BLaER1 treated with 17β-estradiol and CSF1 and Interleukin-3, amounts not matched to agents 10 nM and 100 nM (cell line): ENCODE measurements at regions not wholly inside any gene's neighbourhood (a gene's known extent, or its start where the extent isn't known, plus 50 kb on each side); places are given as distances from the start of the nearest gene placed in this dataset.

ENCODE experiments used
- H3K27ac ChIP-seq, 11 experiments: shearing (Covaris generic); formaldehyde crosslinking; 2 replicates each; pipeline ENCODE4 v1.8.1; 2022
- H3K27me3 ChIP-seq, 11 experiments: shearing (Covaris generic); formaldehyde crosslinking; 2 replicates each; pipeline ENCODE4 v1.8.1; 2022
- H3K36me3 ChIP-seq, 11 experiments: shearing (Covaris generic); formaldehyde crosslinking; 2 replicates each; pipeline ENCODE4 v1.8.1; 2022
- H3K4me1 ChIP-seq, 10 experiments: shearing (Covaris generic); formaldehyde crosslinking; 2 replicates each; pipeline ENCODE4 v1.8.1; 2022
- H3K4me2 ChIP-seq, 11 experiments: shearing (Covaris generic); formaldehyde crosslinking; 2 replicates each; pipeline ENCODE4 v1.8.1; 2022
- H3K4me3 ChIP-seq, 10 experiments: shearing (Covaris generic); formaldehyde crosslinking; 2 replicates each; pipeline ENCODE4 v1.8.1; 2022
- H3K9ac ChIP-seq, 11 experiments: shearing (Covaris generic); formaldehyde crosslinking; 2 replicates each; pipeline ENCODE4 v1.8.1; 2022
- H3K9me3 ChIP-seq, 11 experiments: shearing (Covaris generic); formaldehyde crosslinking; replicated peaks in 1 of 11; 2 replicates each; pipeline ENCODE4 v1.8.1; 2022
- H4K20me1 ChIP-seq, 11 experiments: shearing (Covaris generic); formaldehyde crosslinking; 2 replicates each; pipeline ENCODE4 v1.8.1; 2022
- Cebpa-rat ChIP-seq, 11 experiments: shearing (Covaris generic); IDR thresholded peaks; 2 replicates each; pipeline ENCODE4 v1.8.1; 2022

DNA sequence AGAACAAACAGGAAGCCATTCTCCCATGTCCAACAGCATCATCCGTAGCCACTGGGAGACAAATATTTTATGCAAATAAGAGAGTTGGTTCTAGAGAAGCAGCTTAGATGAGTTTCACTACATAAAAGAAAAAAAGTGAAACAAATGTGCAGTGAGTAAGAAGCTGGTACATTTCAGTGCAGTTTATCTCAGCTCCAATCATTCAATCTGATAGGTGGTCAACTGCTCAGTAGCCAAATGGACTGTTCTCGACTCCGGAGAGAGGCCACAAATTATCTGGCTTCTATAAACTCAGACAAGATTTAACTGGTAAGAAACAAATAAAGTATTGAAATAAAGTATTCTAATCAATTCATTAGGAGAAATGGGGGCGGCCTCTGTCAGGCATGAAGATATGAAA, 68.3 kb downstream of the MAF start:
- peak overlapping the region in 1 of 11 experiments; percentile 17; a peak in 1 of 22 replicates for H3K4me2 ChIP-seq
- no peak overlapping the region for H3K4me3 ChIP-seq
- H3K4me1 ChIP-seq: peaks cover 0 to 62% (median 0%) of the 10 kb centered on the region in 10 experiments; a peak in 6 of 20 replicates
- no peaks in the 10 kb centered on the region for H3K36me3 ChIP-seq
- H3K27me3 ChIP-seq: no peaks in the 10 kb centered on the region
- no peak for TF ChIP-seq Cebpa-rat (IDR thresholded peaks at IDR 0.05)
- no peaks in the 10 kb centered on the region for H4K20me1 ChIP-seq
- no peak overlapping the region for H3K27ac ChIP-seq
- H3K9me3 ChIP-seq: no peaks in the 10 kb centered on the region
- no peak overlapping the region for H3K9ac ChIP-seq

- H3K4me1 ChIP-seq: peaks cover 0 to 72% (median 8%) of the 10 kb centered on the region in 10 experiments; a peak in 11 of 20 replicates
- H3K27ac ChIP-seq: no peak overlapping the region
- peak overlapping the region in 2 of 11 experiments; percentile 24 to 41; a peak in 4 of 22 replicates for H3K4me2 ChIP-seq
- TF ChIP-seq Cebpa-rat (IDR thresholded peaks at IDR 0.05): no peak
- H3K9ac ChIP-seq: no peak overlapping the region
- no peaks in the 10 kb centered on the region for H4K20me1 ChIP-seq
- H3K27me3 ChIP-seq: no peaks in the 10 kb centered on the region
- peaks cover 0 to 8% (median 0%) of the 10 kb centered on the region in 11 experiments; a peak in 2 of 22 replicates for H3K9me3 ChIP-seq
- no peaks in the 10 kb centered on the region for H3K36me3 ChIP-seq
- no peak overlapping the region for H3K4me3 ChIP-seq
These were observed 72.2 kb downstream of the MAF start for GRCh38 chr16:79528338-79528737.

GRCh38 chr16:79523971-79524370, 76.6 kb downstream of the MAF start:
- Histone ChIP-seq H3K9ac (no peak overlapping the region), H4K20me1 (no peaks in the 10 kb centered on the region), H3K27me3 (no peaks in the 10 kb centered on the region; a peak in 1 of 22 replicates), H3K9me3 (peaks cover 0 to 8% (median 0%) of the 10 kb centered on the region in 11 experiments; a peak in 2 of 22 replicates), H3K4me2 (peak overlapping the region in 3 of 11 experiments; percentile 60 to 75 (median 69); a peak in 6 of 22 replicates), H3K4me1 (peaks cover 15 to 60% (median 29%) of the 10 kb centered on the region in 10 experiments), H3K36me3 (no peaks in the 10 kb centered on the region), H3K4me3 (no peak overlapping the region), H3K27ac (no peak overlapping the region)
- TF ChIP-seq Cebpa-rat (IDR thresholded peaks at IDR 0.05): no peak

- no peaks in the 10 kb centered on the region for H3K36me3 ChIP-seq
- no peaks in the 10 kb centered on the region for H3K9me3 ChIP-seq
- H3K27me3 ChIP-seq: no peaks in the 10 kb centered on the region; a peak in 1 of 22 replicates
- no peak for TF ChIP-seq Cebpa-rat (IDR thresholded peaks at IDR 0.05)
- peak overlapping the region; percentile 52 to 79 (median 62) for H3K4me2 ChIP-seq
- H3K4me3 ChIP-seq: no peak overlapping the region
- H3K4me1 ChIP-seq: peaks cover 19 to 32% (median 26%) of the 10 kb centered on the region in 10 experiments
- H3K9ac ChIP-seq: no peak overlapping the region
- H3K27ac ChIP-seq: no peak overlapping the region
- no peaks in the 10 kb centered on the region for H4K20me1 ChIP-seq
These were observed 81.1 kb downstream of the MAF start for GRCh38 chr16:79519448-79519847.

DNA sequence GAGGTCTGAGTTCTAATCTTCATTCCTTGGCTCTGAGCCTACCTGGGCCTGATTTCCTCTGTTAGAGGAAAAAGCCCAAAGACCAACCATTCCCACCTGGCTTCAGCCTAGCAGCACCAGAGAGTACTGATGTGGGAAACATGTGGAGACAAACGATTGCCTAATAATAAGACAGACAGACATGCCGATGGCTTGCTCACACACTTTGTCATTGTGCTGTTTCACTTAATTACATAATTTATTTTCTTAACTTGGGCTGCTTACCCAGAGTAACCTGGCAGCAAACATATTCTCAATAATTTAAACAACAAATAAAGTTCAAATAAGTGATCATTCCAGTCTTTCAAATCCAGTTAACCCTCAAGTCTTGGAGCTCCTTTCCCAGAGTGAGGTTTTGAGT, 83.4 kb downstream of the MAF start:
- no peaks in the 10 kb centered on the region for H3K9me3 ChIP-seq
- peaks cover 16 to 22% (median 20%) of the 10 kb centered on the region in 10 experiments for H3K4me1 ChIP-seq

DNA sequence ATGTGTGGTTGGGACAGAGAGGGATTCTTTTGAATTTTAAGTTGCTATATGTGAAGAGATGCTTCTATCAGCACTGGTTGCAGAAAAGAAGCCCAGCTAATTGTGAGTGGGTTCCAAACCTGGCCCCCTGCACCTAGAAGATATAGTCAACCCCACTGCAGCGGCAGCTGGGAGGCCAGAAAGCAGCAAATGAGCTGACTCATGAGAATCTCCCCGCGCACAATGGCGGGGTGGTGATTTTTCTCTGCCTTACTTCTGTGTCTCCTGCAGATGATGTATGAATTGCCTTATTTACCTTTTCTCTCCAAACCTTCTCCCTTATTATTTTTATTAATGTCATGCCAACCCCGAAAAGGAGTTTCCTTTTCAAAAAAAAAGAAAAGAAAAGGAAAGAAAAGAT, 89.7 kb downstream of the MAF start:
- H3K9me3 ChIP-seq: no peaks in the 10 kb centered on the region
- no peak overlapping the region for H3K27ac ChIP-seq
- peaks cover 0 to 56% (median 16%) of the 10 kb centered on the region in 10 experiments; a peak in 16 of 20 replicates for H3K4me1 ChIP-seq
- no peaks in the 10 kb centered on the region for H4K20me1 ChIP-seq
- no peak for TF ChIP-seq Cebpa-rat (IDR thresholded peaks at IDR 0.05)
- no peaks in the 10 kb centered on the region for H3K27me3 ChIP-seq
- H3K4me3 ChIP-seq: no peak overlapping the region
- H3K36me3 ChIP-seq: no peaks in the 10 kb centered on the region
- H3K9ac ChIP-seq: no peak overlapping the region
- H3K4me2 ChIP-seq: peak overlapping the region in 2 of 11 experiments; percentile 77 to 93; a peak in 4 of 22 replicates

More for the DNA sequence above, 83.4 kb downstream of the MAF start:
- Histone ChIP-seq H3K4me2 (no peak overlapping the region), H3K4me3 (no peak overlapping the region), H3K36me3 (no peaks in the 10 kb centered on the region), H3K27ac (no peak overlapping the region), H4K20me1 (no peaks in the 10 kb centered on the region), H3K27me3 (no peaks in the 10 kb centered on the region; a peak in 1 of 22 replicates), H3K9ac (no peak overlapping the region)
- no peak for TF ChIP-seq Cebpa-rat (IDR thresholded peaks at IDR 0.05)

- H3K4me1 ChIP-seq: peaks cover 0 to 66% (median 16%) of the 10 kb centered on the region in 10 experiments; a peak in 16 of 20 replicates
- no peaks in the 10 kb centered on the region for H3K9me3 ChIP-seq
- H3K4me3 ChIP-seq: no peak overlapping the region
- peak overlapping the region in 2 of 11 experiments; percentile 22 to 52; a peak in 3 of 22 replicates for H3K9ac ChIP-seq
- peak overlapping the region in 5 of 11 experiments; percentile 56 to 93 (median 77); a peak in 10 of 22 replicates for H3K4me2 ChIP-seq
- no peaks in the 10 kb centered on the region for H4K20me1 ChIP-seq
- H3K36me3 ChIP-seq: no peaks in the 10 kb centered on the region
- no peak for TF ChIP-seq Cebpa-rat (IDR thresholded peaks at IDR 0.05)
- H3K27ac ChIP-seq: peak overlapping the region in 5 of 11 experiments; percentile 65 to 78 (median 76); a peak in 8 of 22 replicates
- no peaks in the 10 kb centered on the region for H3K27me3 ChIP-seq
These were observed 90.6 kb downstream of the MAF start for GRCh38 chr16:79509906-79510305.

GRCh38 chr16:79509211-79509631, 91.3 kb downstream of the MAF start:
- peak overlapping the region in 9 of 11 experiments; percentile 27 to 79 (median 76); a peak in 17 of 22 replicates for H3K27ac ChIP-seq
- H3K4me2 ChIP-seq: peak overlapping the region; percentile 8 to 93 (median 56); a peak in 18 of 22 replicates
- H3K4me1 ChIP-seq: peaks cover 0 to 68% (median 16%) of the 10 kb centered on the region in 10 experiments; a peak in 16 of 20 replicates
- H3K9me3 ChIP-seq: peaks cover 0 to under 1% (median 0%) of the 10 kb centered on the region in 11 experiments; a peak in 1 of 22 replicates
- peak overlapping the region in 8 of 11 experiments; percentile 22 to 60 (median 48); a peak in 12 of 22 replicates for H3K9ac ChIP-seq
- TF ChIP-seq Cebpa-rat (IDR thresholded peaks at IDR 0.05): no peak
- H4K20me1 ChIP-seq: no peaks in the 10 kb centered on the region
- H3K4me3 ChIP-seq: no peak overlapping the region
- no peaks in the 10 kb centered on the region for H3K27me3 ChIP-seq
- H3K36me3 ChIP-seq: no peaks in the 10 kb centered on the region

- peak overlapping the region in 3 of 11 experiments; percentile 65 to 78 (median 77); a peak in 5 of 22 replicates for H3K27ac ChIP-seq
- no peaks in the 10 kb centered on the region for H3K36me3 ChIP-seq
- no peaks in the 10 kb centered on the region for H3K27me3 ChIP-seq
- peaks cover 0 to 9% (median 0%) of the 10 kb centered on the region in 11 experiments; a peak in 5 of 22 replicates for H3K9me3 ChIP-seq
- H3K4me3 ChIP-seq: no peak overlapping the region
- H3K9ac ChIP-seq: peak overlapping the region in 1 of 11 experiments; percentile 31; a peak in 1 of 22 replicates
- peak overlapping the region in 6 of 11 experiments; percentile 56 to 93 (median 77); a peak in 11 of 22 replicates for H3K4me2 ChIP-seq
- no peak for TF ChIP-seq Cebpa-rat (IDR thresholded peaks at IDR 0.05)
- no peaks in the 10 kb centered on the region for H4K20me1 ChIP-seq
- peaks cover 0 to 72% (median 16%) of the 10 kb centered on the region in 10 experiments; a peak in 16 of 20 replicates for H3K4me1 ChIP-seq
These were observed 92.2 kb downstream of the MAF start for GRCh38 chr16:79508294-79508693.
